GM18498 (cell line): ENCODE measurements at regions not wholly inside any gene's neighbourhood (a gene's known extent, or its start where the extent isn't known, plus 50 kb on each side); places are given as distances from the start of the nearest gene placed in this dataset.

Experiments used
- ATAC-seq: cut with Tn5 transposase; IDR thresholded peaks from one replicate; pipeline ENCODE4 v1.9.1; 2021; ENCODE audit warnings: mild to moderate bottlenecking, moderate library complexity; ENCODE audit not compliant: unreplicated experiment

DNA sequence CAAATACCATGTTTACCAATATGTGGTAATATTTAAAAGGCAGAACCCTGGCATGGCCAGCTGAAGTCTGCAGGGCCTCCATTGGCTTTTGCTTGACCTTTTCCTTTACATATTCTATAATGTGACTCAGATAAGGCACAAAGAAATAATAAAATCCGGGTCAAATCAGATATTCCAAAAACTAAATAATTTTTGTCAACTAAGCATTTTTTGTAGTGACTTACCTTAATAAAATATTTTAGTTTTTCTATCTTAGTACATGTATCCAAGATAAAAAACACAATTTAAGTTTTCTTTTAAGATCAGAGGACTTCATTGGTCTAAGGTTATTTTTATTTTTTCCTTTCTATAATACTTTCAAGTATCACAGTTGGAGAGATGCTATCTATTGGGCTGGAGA is 179.4 kb upstream of the ADAMTS5 start:
- ATAC-seq: no peak

DNA sequence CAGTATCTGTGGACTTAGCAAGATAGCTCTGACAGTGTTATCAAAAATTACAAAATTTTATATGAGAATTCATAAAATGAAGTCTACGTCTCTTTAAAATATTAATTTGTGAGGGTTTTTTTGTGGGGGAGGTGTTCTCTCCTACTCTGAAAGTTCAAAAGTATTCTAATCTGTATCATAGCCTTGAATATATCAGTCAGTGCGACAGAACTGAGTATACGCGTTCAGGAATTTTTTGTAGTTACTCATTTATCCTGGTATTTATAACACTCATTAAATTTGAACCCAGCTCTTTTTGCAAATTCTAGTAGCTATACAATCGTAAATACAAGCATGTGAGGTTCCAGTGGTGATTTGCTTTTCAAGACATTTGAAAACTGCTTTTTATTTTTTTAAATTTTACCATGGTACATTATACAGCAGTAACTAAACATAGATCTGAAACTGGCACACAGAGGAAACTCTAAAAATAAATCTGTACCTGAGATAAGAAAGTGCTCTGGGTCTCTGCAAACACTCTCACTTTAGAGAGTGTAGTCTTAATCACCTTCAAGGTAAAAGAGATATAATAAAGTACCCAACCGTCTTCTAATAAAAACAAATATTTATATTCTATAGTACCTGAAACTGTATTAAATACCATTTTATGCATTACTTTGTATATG is 178.4 kb upstream of the ADAMTS5 start:
- no peak for ATAC-seq

GRCh38 chr21:27143476-27143875 is 176.6 kb upstream of the ADAMTS5 start:
- no peak for ATAC-seq

DNA sequence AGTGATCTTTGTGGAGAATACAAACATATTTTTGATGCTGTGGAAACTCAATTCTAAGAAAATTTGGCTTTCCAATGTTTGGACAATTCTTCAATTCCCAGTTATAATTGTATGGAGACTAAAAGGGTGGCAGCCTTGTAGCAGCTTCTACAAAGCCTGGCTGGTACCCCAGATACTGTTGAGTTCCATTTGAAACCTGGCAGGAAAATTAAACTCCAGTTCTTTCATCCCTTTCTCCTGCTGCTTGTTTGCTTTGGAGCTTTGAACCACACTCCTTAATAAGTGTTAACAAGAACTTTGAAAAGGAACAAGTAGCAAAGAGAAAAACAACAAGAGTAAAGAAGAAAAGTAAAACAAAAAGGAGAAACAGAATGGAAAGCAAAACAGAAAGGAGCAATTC is 172.6 kb upstream of the ADAMTS5 start:
- ATAC-seq: no peak

DNA sequence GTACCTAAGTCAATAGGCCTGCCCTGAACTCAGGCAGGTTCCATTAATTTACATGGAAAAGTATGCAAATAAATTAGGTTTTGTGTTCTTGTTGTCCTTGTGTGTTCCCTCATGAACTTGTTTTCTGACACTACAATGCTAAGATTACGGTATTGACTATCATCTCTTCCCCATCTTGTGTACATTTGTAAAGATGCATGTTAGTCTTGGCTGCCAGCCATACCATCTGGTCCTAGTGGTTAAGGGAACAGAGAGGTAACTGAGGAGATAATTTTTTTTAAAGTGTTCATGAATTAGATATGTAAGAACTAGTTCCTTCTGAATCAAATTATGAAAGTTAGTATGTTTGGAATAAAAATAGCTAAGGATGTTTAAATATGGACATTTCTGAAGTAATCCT is 167.6 kb upstream of the ADAMTS5 start:
- no peak for ATAC-seq

DNA sequence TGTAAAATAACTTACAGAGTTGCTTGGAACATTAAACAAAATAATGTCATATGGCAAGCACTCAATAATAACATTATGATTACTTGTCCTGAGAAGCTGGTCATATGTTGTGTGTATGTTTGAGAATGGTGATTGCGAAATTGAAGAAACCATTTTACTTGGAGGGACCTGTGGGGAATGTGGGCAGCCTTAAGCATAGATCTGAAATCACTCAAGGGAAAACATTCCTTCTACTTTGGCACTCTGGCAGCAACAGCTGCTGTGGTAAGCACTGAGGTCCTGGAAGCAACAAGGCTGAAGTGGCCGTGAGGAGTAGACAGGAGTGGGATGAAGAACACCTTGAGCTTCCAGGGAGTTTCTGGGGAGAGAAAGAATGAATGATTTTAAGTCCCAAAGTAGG is 165.4 kb upstream of the ADAMTS5 start:
- ATAC-seq: no peak

DNA sequence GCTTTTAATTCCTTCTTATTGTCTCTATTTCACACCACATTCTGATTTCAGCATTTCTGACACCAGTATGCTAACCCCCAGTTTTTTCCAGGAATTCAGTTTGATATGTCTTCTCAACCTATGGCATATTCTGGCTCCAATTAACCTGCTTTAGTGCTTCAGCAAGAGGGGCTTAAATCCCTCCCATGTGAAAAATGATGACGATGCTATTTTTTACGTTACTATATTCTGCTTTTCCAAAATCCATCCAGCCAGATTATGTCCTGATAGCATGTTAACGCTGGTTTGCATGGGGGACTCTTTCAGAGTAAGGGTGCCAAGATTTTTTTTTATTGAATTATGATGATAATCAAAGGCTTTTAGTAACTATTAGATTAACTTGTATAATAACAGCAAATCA is 163.3 kb upstream of the ADAMTS5 start:
- ATAC-seq: no peak

GRCh38 chr21:27129694-27130093 is 162.8 kb upstream of the ADAMTS5 start:
- ATAC-seq: no peak

DNA sequence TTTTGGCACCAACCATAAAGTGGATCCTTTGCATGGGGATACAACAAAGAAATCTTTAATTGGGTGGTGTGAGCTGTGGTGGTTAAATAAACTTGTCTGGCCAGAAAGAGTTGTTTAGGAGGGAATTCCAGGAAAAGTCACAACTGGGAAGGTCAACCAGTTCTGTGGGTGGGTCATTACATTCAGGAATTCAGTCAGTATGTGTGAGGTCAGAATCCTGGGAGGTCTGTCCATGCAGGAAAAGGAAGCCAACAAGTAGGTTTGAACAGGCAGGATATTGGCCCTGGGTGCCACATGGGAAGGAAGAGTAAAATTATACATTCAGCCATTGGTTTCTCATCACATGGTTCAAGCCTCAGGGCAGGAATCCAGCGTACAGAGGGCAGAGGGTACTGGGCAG is 162.3 kb upstream of the ADAMTS5 start:
- ATAC-seq: no peak

- ATAC-seq: no peak
These were observed 159.3 kb upstream of the ADAMTS5 start for GRCh38 chr21:27126140-27126539.

DNA sequence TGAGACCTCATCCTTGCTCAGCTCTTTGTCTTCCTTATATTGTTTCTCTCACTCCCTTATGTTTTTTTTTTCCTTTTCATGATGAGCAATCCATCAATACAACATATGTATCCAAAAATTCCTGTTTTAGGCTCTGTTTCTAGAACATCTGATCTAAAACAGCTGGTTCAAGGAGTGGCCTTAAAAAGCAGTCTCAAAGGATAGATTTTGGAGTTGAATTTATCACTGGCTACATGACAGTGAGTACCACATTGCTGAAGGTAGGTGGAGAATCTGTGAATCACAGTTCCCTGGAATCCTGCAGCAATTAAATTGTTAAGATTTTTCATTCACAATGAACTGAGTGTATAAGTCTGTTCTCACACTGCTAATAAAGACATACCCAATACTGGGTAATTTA is 155.8 kb upstream of the ADAMTS5 start:
- no peak for ATAC-seq

DNA sequence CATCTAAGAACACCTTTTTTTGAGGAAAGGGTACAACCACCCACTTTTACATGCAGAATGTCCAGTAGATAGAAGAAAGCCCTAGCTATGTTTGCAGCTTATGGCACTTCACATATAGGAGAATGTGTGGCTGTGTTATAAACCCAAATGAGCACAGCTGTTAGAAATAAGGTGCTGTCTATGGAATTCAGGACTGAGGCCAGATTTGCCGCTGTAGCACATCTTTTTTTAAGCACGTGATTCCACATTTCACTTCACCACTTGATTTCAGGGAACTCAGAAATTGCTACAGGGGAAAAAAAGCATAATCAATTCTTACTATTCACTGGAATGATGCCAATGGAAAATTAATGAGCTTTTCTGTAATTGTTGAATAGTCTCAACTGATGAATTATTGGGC is 147.2 kb upstream of the ADAMTS5 start:
- no peak for ATAC-seq

DNA sequence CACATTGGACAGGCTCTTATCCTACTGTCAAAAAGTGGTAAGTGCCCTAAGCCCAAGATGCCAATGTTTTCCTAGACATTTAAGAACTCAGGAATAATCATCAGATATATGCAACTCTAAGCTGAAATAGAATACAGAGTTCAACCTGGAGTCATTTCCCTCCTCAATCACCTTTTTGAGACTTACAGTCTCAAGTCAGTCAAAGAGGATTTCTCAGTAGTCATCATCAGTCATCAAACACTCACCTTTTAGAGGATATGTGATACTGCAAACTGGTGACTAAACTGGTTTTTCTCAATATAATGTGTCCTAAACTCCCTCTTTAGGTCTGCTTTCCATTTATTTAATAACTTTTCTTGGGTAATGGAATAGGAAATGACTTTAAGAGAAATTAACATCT is 145.3 kb upstream of the ADAMTS5 start:
- ATAC-seq: no peak

DNA sequence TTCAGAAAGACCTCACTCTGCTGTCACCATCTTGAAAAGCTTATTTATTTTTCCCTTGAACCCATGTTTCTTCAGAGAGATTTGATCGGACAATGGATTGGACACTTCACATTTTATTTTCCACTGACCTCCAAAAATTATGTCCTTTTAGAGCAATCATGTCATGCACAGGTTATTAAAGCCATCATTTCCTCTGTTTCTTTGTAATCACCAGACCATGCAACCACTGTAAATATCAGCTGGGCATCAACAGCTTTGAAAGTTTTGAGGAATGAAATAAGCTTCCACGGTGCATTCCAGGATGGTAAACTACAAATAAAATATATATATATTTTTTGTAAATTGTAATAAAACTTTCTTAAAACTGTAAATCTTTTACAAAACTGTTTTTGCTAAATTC is 144.1 kb upstream of the ADAMTS5 start:
- ATAC-seq: no peak

DNA sequence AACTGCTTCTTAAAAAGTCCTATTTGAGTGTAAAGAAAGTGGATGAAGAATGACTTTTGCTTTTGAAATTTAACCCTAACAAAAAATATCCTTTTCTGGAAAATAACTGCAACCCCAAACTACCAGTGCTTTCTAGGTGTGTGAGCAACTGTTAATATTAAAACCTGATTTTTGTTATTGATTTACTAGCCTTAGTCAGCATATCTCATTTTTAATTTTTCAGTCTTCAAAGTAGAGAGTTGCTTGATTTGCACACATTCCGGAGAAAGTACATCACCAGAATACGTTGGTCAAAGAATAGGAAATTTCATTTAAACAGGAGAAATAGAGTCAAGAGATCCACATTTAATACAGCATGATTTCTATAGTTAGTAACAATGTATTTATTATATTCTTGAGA is 141.8 kb upstream of the ADAMTS5 start:
- no peak for ATAC-seq

GRCh38 chr21:27108228-27108627 is 141.3 kb upstream of the ADAMTS5 start:
- ATAC-seq: no peak

DNA sequence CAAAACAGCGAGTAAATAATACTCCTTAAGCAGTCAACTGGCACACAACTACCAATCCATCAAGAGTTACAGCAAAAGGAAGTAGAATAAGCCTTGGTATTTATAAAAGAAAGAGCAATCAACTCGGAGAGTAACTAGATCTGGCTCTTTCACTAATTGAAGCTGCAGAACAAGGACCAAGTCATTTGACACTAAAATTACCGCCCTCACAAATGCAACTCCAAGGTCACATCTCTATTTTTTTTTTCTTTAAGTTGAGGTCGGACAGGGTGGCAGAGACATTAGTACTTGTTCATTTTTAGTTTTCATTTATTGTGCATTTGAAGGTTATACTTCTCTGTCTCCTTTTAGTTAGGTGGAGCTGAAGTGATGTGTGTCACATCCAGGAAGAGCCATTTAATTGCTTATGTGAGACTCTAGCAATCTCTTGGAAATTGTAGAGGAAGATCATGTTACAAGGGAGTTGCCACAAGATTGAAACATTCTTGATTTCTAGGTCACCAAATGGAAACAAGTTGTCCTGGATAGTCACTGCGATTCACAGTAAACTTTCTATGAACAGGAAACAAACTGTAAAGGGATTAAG is 138.1 kb upstream of the ADAMTS5 start:
- ATAC-seq: no peak

- no peak for ATAC-seq
These were observed 136.9 kb upstream of the ADAMTS5 start for GRCh38 chr21:27103768-27104167.

DNA sequence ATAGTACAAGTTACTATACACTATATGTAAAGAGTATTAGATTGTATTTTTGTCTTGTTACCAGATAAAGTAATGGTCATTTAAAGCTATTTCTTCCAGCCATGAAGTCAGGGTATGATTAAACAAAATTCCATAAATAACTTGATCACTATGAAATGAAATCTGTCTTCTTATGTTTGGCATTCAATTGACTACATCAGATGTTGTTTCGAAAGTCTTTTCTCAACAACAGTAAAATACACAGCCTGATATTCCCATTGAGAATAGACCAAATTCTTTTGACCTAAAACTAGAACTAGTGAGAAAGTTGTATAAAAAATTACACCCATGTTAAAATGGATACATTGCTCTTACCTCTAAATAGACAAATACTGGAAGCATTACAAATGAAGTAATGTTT is 134.6 kb upstream of the ADAMTS5 start:
- ATAC-seq: no peak

DNA sequence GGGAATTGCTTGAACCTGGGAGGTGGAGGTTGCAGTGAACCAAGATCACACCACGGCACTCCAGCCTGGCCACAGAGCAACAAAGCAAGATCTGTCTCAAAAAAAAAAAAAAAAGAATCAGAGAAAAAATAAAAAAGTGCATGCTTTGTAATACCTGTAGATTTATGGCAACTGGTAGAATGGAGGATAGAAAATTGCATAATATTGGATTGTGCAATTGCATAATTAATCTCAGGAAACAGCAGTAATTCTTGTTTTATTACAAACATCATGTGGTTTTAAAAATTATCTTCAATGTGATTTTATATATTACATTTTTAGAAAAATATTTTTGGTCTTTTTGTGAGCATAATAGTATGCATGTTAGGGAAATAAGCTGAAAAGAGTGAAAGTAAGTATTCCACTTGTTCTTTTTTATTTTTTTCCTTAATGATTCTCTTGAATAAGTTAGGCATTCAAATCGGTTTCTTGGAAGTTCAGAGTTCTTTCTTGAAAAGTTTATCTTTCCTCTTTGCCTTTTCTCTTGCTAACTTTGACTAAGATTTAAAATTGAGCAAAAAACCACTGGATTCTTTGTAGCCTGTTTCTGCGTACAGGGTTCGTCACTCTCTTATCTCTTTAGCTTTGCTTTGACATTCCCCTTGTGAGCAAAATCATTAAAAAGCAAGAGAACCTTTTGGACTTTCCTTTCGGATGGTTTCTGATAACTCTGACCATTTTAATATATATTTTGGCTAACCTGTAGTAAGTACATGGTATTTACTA is 127.5 kb upstream of the ADAMTS5 start:
- no peak for ATAC-seq

- ATAC-seq: no peak
These were observed 119.7 kb upstream of the ADAMTS5 start for GRCh38 chr21:27086630-27087029.

GRCh38 chr21:27086186-27086585 is 119.3 kb upstream of the ADAMTS5 start:
- ATAC-seq: no peak
